ENCODE measurements at regions not wholly inside any gene's neighbourhood (a gene's known extent, or its start where the extent isn't known, plus 50 kb on each side); places are given as distances from the start of the nearest gene placed in this dataset.

DNA sequence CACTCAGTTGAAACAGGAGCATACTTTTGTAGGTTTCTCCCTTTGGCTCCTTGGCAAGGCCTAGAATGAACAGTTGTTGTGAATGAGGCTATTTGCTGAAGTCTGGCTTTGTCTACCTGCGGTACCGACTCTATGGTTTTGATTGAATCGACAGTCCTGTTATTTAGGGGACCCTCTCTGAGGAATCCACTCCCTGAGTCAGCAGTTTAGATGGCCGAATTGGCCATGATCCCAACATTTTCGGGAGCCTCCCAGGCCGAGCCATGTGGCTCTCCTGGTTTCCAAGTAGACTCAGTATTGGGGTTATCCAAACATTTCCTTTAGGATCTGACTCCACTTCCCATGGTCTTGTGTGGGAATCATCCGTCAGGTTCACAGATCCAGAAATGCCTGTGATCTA lies 394.8 kb upstream of the MAF start:
- Mint-ChIP-seq H3K9me3 (no peaks in the 10 kb centered on the region), H3K4me1 (no peaks in the 10 kb centered on the region), H3K36me3 (ENCODE audit: low read depth) (no peaks in the 10 kb centered on the region), H3K27me3 (ENCODE audit: low read depth) (peaks cover 4% of the 10 kb centered on the region), H3K27ac (no peak overlapping the region), H3K4me3 (no peak overlapping the region)
- TF ChIP-seq, protein P1, sequence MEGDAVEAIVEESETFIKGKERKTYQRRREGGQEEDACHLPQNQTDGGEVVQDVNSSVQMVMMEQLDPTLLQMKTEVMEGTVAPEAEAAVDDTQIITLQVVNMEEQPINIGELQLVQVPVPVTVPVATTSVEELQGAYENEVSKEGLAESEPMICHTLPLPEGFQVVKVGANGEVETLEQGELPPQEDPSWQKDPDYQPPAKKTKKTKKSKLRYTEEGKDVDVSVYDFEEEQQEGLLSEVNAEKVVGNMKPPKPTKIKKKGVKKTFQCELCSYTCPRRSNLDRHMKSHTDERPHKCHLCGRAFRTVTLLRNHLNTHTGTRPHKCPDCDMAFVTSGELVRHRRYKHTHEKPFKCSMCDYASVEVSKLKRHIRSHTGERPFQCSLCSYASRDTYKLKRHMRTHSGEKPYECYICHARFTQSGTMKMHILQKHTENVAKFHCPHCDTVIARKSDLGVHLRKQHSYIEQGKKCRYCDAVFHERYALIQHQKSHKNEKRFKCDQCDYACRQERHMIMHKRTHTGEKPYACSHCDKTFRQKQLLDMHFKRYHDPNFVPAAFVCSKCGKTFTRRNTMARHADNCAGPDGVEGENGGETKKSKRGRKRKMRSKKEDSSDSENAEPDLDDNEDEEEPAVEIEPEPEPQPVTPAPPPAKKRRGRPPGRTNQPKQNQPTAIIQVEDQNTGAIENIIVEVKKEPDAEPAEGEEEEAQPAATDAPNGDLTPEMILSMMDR (IDR thresholded peaks at IDR 0.05; ENCODE audit: unreplicated experiment in 3 of 3) = no peak

DNA sequence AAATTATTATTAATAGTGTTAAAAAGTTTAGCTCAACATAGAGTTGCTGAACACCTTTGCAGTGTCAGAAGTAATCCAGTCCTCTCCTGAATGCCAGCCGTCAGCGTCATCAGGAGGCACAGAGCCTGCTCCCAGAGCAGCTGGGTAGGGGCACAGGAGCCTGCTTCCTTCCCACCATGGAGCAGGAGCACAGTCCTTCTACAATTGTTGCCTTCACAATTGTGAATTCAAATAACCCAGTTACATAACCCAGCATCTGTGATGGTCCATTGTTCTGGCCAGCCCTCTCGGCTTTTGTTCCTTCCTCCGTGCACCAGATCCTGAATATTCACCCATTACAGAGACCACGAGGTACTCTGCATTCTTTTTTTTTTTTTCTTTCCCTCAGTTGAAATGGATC lies 393.9 kb upstream of the MAF start:
- TF ChIP-seq, protein P1 (IDR thresholded peaks at IDR 0.05; ENCODE audit: unreplicated experiment in 3 of 3) = no peak
- no peak overlapping the region for H3K4me3 Mint-ChIP-seq
- H3K27me3 Mint-ChIP-seq (ENCODE audit: low read depth) = peaks cover 4% of the 10 kb centered on the region
- H3K27ac Mint-ChIP-seq = no peak overlapping the region
- H3K36me3 Mint-ChIP-seq (ENCODE audit: low read depth) = no peaks in the 10 kb centered on the region
- H3K9me3 Mint-ChIP-seq = no peaks in the 10 kb centered on the region
- no peaks in the 10 kb centered on the region for H3K4me1 Mint-ChIP-seq

DNA sequence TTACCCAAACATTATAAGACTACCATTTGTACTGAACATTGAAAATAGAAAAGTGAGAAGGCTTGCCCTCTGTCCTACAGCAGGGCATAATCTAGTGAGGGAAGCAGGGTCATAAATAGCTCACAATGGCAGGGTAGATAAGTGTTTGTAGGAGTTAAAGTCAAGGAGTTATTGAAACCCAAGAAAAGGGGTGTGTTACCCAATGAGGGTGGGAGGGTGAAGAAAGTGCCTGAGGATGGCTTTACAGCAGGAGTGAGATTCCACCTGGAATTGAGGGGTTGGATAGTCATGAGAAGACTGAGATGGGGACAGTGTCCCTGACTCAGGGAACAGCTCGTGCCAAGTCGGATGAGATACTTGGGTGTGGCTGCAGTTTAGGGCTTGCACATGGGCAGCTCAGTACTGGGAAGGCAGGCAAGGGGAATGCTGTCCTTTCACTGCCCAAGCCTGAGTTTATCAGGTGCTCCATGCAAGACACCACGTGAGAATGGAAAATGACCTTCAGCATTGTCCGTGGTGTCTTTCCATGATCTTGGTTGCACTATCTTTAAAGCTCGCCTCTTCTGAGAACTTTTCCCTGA lies 393.2 kb upstream of the MAF start:
- TF ChIP-seq, protein P1 (IDR thresholded peaks at IDR 0.05; ENCODE audit: unreplicated experiment in 3 of 3) = no peak
- Mint-ChIP-seq H3K4me1 (no peaks in the 10 kb centered on the region), H3K36me3 (ENCODE audit: low read depth) (no peaks in the 10 kb centered on the region), H3K27ac (no peak overlapping the region), H3K9me3 (no peaks in the 10 kb centered on the region), H3K4me3 (no peak overlapping the region), H3K27me3 (ENCODE audit: low read depth) (peaks cover 3% of the 10 kb centered on the region)

DNA sequence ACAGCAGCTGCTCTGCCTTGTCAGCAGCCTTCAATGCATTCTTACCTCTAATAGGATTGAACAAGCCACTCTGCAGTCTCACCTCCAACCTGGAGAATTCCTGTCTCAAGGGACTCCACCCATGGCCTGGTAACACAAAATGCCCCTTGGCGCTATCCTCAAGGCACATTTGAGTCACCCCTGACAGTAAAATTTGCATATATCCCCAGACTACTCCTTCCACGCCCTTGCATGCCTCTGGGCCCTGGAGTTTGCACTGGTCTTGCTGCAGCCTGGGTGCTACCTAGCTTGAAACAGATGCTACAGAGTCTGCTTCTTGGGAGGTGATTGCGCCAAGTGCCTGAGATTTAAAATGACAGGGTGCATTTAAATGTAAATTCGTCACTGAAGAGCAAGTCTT lies 391.4 kb upstream of the MAF start:
- Mint-ChIP-seq H3K4me3 (no peak overlapping the region), H3K36me3 (ENCODE audit: low read depth) (no peaks in the 10 kb centered on the region), H3K27ac (no peak overlapping the region), H3K9me3 (no peaks in the 10 kb centered on the region), H3K4me1 (no peaks in the 10 kb centered on the region), H3K27me3 (ENCODE audit: low read depth) (no peaks in the 10 kb centered on the region)
- TF ChIP-seq, protein P1 (IDR thresholded peaks at IDR 0.05; ENCODE audit: unreplicated experiment in 3 of 3) = no peak

DNA sequence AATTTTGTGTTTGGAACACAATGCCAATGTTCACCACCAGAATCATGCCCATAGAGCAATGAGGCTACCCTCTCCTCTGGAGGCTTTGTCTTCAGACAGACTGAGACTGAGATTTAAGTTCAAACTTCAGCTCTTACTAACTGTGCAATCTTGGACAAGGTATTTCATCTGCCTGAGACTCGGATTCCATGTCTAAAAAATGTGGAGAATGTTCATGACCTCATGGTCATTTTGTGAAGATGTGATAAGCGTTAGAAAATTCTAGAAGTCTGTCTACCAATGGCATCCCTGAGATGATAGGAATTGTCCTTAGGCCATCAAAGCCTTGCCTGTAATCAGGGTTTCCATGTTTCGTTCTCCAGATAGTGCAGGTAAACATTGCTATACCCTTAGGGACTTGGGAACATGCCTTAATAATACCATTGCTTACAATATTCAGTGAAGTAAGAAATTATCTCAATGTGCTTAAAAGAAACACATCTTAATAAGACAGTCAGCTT lies 388.2 kb upstream of the MAF start:
- Mint-ChIP-seq H3K9me3 (no peaks in the 10 kb centered on the region), H3K27me3 (ENCODE audit: low read depth) (no peaks in the 10 kb centered on the region), H3K4me3 (no peak overlapping the region), H3K27ac (no peak overlapping the region), H3K4me1 (no peaks in the 10 kb centered on the region), H3K36me3 (ENCODE audit: low read depth) (no peaks in the 10 kb centered on the region)
- TF ChIP-seq, protein P1 (IDR thresholded peaks at IDR 0.05; ENCODE audit: unreplicated experiment in 3 of 3) = no peak

DNA sequence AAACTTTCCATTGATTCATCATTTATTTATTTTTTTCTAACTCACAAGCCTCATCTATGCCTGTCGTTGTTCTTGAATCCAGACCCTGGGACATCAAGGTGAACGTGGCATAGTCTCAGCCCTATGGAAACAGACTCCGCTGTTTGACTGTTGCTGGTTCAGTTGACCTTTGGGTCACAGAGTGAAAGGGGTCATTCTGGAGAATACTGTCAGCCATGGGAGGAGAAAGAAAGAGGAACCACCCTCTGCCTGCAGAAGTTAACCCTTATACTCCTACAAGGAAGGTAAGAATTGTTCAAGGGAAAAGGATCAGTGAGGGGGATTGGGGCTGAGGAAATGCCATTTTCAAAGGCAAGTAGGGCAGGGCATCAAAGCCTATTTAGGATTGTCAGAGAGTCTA lies 387.6 kb upstream of the MAF start:
- Mint-ChIP-seq H3K27ac (no peak overlapping the region), H3K27me3 (ENCODE audit: low read depth) (no peaks in the 10 kb centered on the region), H3K4me3 (no peak overlapping the region), H3K4me1 (no peaks in the 10 kb centered on the region), H3K36me3 (ENCODE audit: low read depth) (no peaks in the 10 kb centered on the region), H3K9me3 (no peaks in the 10 kb centered on the region)
- TF ChIP-seq, protein P1 (IDR thresholded peaks at IDR 0.05; ENCODE audit: unreplicated experiment in 3 of 3) = no peak

Data from nephron (organoid).